Body of pancreas (tissue), 4 donors: ENCODE measurements at regions not wholly inside any gene's neighbourhood (a gene's known extent, or its start where the extent isn't known, plus 50 kb on each side); places are given as distances from the start of the nearest gene placed in this dataset.

Source experiments
- ATAC-seq: fragments of 150-250 bp; one replicate; pipeline ENCODE4 v1.9.1; 2016
- DNase-seq, 4 donors: peaks; one replicate each; pipeline ENCODE4 v3.0.0-alpha.2; 2019
- H3K27ac ChIP-seq, 4 donors: fragments of 200-600 bp; sonication (generic); 1 replicate in 3 of 4; 2 replicates in 1 of 4; pipeline versions ENCODE4 v1.5.1 to v1.6.1; 2016 to 2019; ENCODE audit warnings: mild to moderate bottlenecking in 1 of 4, mixed read lengths in 1 of 4, moderate library complexity in 1 of 4
- H3K27me3 ChIP-seq, 2 donors: fragments of 200-600 bp; sonication (generic); one replicate each; pipeline ENCODE4 v1.6.0; 2016; ENCODE audit warnings: mild to moderate bottlenecking in 1 of 2
- H3K36me3 ChIP-seq, 2 donors: fragments of 200-600 bp; sonication (generic); replicated peaks in 1 of 2; 2 replicates each; pipeline ENCODE4 v1.5.1; 2016; ENCODE audit warnings: low read depth in 2 of 2; ENCODE audit not compliant: insufficient read depth in 1 of 2
- H3K4me1 ChIP-seq: fragments of 200-600 bp; sonication (generic); one replicate; pipeline ENCODE4 v1.6.0; 2016
- H3K4me3 ChIP-seq, 2 donors: fragments of 200-600 bp; sonication (generic); 1 replicate in 1 of 2; 2 replicates in 1 of 2; pipeline ENCODE4 v1.5.1; 2016 to 2019
- H3K9me3 ChIP-seq, 3 donors: fragments of 200-600 bp; sonication (generic); 1 replicate in 2 of 3; 2 replicates in 1 of 3; pipeline ENCODE4 v1.5.1; 2016
- POLR2A ChIP-seq, 3 donors: fragments of 450-650 bp; IDR thresholded peaks; one replicate each; pipeline ENCODE4 v1.6.1; 2016; ENCODE audit warnings: antibody characterized with exemption in 3 of 3, mild to moderate bottlenecking in 2 of 3
- WGBS, 2 donors: methylation state at CpG; one replicate each; pipeline ENCODE4 v1.1.5; 2017; 5-methylcytosine and 5-hydroxymethylcytosine counted together
- intact Hi-C: fragments of 100-400 bp; cut with DNase I; formaldehyde crosslinking; loops from one replicate; pipeline ENCODE4 v1.15.1; 2023
- TF ChIP-seq, protein P1 (sequence below), 7 experiments: fragments of 450-650 bp in 4 of 7; fragments of 200-600 bp in 3 of 7; sonication (generic) in 3 of 7; IDR thresholded peaks; one replicate each; pipeline ENCODE4 v1.5.1; 2016 to 2019; ENCODE audit warnings: antibody characterized with exemption in 7 of 7

DNA sequence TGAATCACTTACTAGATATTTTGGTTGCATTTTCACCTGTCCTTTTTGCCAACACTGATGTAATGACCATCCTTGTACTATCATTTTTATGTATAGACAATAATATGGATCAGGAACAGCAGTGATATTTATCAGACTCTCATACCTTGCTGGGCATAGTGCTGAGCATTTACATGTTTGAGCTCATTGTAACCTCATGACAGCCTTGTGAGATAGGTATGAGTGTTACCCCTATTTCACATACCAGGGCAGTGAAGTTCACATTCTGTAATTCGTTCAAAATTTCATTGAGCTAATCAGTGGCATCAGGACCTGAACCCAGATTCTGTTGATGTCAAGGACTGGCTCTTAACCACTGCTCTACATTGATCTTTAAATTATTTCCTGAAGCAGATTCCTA is 221.5 kb upstream of the TBL1XR1 start:
- Histone ChIP-seq H3K27me3 (no peaks in the 10 kb centered on the region), H3K36me3 (no peaks in the 10 kb centered on the region), H3K4me1 (peaks cover 12% of the 10 kb centered on the region), H3K27ac (no peak overlapping the region), H3K9me3 (no peaks in the 10 kb centered on the region), H3K4me3 (no peak overlapping the region)
- TF ChIP-seq, protein P1, sequence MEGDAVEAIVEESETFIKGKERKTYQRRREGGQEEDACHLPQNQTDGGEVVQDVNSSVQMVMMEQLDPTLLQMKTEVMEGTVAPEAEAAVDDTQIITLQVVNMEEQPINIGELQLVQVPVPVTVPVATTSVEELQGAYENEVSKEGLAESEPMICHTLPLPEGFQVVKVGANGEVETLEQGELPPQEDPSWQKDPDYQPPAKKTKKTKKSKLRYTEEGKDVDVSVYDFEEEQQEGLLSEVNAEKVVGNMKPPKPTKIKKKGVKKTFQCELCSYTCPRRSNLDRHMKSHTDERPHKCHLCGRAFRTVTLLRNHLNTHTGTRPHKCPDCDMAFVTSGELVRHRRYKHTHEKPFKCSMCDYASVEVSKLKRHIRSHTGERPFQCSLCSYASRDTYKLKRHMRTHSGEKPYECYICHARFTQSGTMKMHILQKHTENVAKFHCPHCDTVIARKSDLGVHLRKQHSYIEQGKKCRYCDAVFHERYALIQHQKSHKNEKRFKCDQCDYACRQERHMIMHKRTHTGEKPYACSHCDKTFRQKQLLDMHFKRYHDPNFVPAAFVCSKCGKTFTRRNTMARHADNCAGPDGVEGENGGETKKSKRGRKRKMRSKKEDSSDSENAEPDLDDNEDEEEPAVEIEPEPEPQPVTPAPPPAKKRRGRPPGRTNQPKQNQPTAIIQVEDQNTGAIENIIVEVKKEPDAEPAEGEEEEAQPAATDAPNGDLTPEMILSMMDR (IDR thresholded peaks at IDR 0.05): no peak
- no peak for TF ChIP-seq POLR2A (IDR thresholded peaks at IDR 0.05)
- WGBS, 2 donors: 53 to 59% methylated on average over 1 of the region's 1 CpG
- intact Hi-C loops: no loop called here
- ATAC-seq (no peak), DNase-seq (no peak)

DNA sequence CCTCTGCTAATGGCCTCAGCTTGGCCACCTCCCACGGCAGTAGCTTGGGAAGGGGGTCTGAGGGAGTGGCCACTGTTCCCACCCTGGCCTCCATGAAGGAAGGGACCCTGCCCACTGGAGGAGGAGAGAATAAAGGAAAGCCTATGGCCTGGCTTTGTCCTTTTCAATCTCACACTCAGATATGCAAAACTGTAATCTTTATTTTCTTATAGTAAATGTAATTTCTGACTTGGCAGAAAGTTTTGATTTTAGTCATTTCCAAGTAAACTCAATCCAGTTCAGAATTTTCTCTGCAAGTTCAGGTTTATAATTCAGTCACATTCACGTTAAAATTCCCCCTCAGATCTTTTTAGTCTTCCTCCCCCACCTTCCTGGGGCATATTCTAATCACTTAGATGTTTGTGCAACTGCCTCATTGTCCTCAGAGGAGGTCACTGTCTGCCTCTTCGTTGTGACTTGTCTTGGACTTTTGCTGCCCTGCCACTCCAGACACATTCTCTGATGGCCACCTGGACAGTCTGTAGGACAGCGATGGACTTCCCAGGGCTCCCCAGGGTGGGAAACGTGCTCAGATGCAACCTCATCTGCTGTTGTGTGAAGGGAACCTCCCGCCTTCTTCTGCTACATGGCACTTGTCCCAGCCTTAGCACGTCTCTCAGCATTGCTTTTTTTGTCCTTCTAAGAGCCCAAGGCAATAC is 222.8 kb upstream of the TBL1XR1 start:
- H3K4me3 ChIP-seq: no peak overlapping the region
- TF ChIP-seq, protein P1 (IDR thresholded peaks at IDR 0.05): no peak
- no peak for TF ChIP-seq POLR2A (IDR thresholded peaks at IDR 0.05)
- H3K27me3 ChIP-seq: no peaks in the 10 kb centered on the region
- peaks cover 12% of the 10 kb centered on the region for H3K4me1 ChIP-seq
- no peak for ATAC-seq
- WGBS, 2 donors: 78 to 80% methylated on average over 7 of the region's 7 CpGs
- no peaks in the 10 kb centered on the region for H3K36me3 ChIP-seq
- intact Hi-C loops: no loop called here
- DNase-seq: no peak
- no peak overlapping the region for H3K27ac ChIP-seq
- no peaks in the 10 kb centered on the region for H3K9me3 ChIP-seq

DNA sequence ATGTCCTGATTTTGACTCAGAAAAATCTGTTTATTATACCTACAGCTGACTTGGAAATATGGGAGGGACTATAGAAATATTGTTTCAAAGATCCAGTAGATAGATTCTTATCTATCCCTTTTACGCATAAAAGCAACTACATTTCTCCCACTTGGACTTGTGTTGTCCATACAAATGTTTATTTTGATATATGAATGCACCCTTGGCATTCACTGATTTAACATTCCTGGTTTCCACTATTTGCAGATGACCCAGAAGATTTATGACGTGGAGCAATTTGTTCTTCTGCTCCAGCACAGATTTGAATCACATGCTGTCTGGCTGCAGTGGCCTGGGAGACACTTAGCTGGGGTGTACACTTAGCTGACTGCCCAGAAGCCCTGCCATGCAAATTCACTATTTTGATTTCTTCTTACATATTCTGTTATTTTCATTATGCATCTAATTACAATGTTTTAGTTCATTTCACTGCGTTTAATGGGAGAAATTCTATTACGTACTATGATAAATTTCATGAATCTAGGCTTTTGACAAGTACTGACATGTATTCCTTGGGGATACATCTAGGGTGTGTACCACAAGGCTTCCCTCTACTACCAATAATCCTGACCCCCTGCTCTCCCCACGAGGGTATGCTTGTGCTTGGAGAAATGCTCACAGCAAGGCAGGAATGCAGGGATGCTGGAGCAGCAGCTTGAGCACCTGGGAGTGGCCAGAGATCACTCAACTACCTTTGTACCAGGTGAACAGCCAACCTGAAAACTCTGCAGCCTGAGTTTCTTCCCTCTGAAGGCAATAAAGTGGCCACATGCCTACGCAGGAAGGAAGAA is 223.6 kb upstream of the TBL1XR1 start:
- ATAC-seq: no peak
- no peak for DNase-seq

DNA sequence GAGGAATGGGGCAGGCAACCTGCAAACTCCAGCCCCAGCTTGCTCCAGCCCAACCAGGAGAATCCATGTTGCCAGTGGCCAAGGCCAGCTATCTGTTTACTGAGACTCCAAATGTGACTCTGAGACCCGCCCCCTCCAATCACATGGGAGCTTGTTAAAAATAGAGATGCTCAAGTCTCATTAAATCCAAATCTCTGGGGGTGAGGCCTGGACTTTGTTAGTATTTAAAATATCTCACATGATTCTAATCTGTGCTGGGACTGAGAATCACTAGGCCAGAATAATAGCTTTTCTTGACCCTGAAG is 224.2 kb upstream of the TBL1XR1 start:
- H3K4me1 ChIP-seq: peaks cover 12% of the 10 kb centered on the region
- H3K4me3 ChIP-seq: no peak overlapping the region
- ATAC-seq (no peak), DNase-seq (no peak)
- no peaks in the 10 kb centered on the region for H3K9me3 ChIP-seq
- intact Hi-C loops: no loop called here
- no peak overlapping the region for H3K27ac ChIP-seq
- H3K27me3 ChIP-seq: no peaks in the 10 kb centered on the region
- no peak for TF ChIP-seq POLR2A (IDR thresholded peaks at IDR 0.05)
- TF ChIP-seq, protein P1 (IDR thresholded peaks at IDR 0.05): no peak
- WGBS, 2 donors: 92 to 100% methylated on average over 1 of the region's 1 CpG
- H3K36me3 ChIP-seq: no peaks in the 10 kb centered on the region

More for the DNA sequence above, 223.6 kb upstream of the TBL1XR1 start:
- H3K36me3 ChIP-seq: no peaks in the 10 kb centered on the region
- peaks cover 12% of the 10 kb centered on the region for H3K4me1 ChIP-seq
- TF ChIP-seq POLR2A (IDR thresholded peaks at IDR 0.05): no peak
- TF ChIP-seq, protein P1 (IDR thresholded peaks at IDR 0.05): no peak
- WGBS, 2 donors: 77 to 79% methylated on average over 6 of the region's 6 CpGs
- no peak overlapping the region for H3K4me3 ChIP-seq
- H3K27me3 ChIP-seq: no peaks in the 10 kb centered on the region
- no peaks in the 10 kb centered on the region for H3K9me3 ChIP-seq
- no peak overlapping the region for H3K27ac ChIP-seq
- intact Hi-C loops: no loop called here
